GM21528 (cell line): ENCODE measurements at regions not wholly inside any gene's neighbourhood (a gene's known extent, or its start where the extent isn't known, plus 50 kb on each side); places are given as distances from the start of the nearest gene placed in this dataset.

Experiments
- ATAC-seq: cut with Tn5 transposase; IDR thresholded peaks from one replicate; pipeline ENCODE4 v1.9.1; 2021; ENCODE audit warnings: mild to moderate bottlenecking, moderate library complexity; ENCODE audit not compliant: unreplicated experiment, low FRiP score

GRCh38 chr20:59456342-59457279, 147.7 kb upstream of the PHACTR3 start:
- no peak for ATAC-seq

DNA sequence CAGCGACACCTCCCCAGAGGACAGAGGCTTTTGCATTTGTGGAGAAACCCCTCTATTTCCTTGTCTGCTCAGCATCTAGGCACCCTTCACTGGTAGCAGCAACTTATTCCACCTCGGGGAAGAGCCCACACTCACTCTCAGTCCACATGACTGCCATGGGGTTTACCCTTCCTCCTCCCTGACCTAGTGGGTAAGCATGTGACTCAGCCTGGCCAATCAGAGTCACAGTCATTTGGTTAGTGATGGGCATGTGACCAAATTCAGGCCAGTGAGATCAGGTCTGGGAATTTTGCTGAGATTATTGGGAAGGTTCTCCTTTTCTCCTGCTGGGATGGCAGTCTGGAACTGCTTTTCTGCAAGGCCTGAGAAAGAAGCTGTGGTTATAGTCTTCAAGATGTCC, 145.7 kb upstream of the PHACTR3 start:
- no peak for ATAC-seq

DNA sequence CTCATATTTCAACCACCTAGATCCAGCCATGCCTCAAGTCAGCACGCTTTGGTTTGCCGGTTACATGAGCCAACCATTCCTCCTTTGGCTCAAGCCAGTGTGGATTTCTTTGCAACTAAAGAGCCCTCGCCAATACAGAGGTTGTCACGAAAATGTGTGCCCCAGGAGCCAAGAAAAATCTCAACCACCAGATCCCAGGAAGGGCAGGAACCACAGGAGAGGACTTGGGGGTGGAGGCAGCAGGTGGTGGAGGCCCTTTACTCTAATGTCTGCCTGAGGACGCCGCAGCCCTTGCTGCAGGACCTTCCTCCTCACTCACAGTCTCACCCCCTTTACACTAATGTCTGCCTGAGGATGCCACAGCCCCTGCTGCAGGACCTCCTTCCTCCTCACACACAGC, 144.8 kb upstream of the PHACTR3 start:
- no peak for ATAC-seq

DNA sequence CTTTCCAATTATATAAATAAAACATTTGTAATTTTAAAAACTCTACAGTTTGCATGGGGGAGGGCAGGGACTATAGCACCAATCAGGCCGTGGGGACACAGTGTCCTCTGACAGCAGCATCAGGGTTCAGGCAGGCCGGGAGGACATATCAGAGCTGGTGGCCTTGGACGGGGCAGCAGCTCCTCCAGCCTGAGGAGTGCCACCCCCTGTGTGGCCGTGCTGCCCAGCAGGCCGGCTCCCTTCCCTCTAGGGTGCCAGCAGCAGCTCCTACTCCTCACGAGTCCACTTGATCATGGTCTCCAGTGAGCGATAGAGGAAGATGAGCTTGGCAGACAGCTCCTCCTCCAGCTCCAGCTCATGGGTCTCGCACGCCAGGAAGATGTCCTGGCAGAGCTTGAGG, 144.0 kb upstream of the PHACTR3 start:
- no peak for ATAC-seq

- no peak for ATAC-seq
These were observed 142.8 kb upstream of the PHACTR3 start for GRCh38 chr20:59461526-59461925.

GRCh38 chr20:59462249-59462648, 142.1 kb upstream of the PHACTR3 start:
- ATAC-seq = no peak

GRCh38 chr20:59463541-59463940, 140.8 kb upstream of the PHACTR3 start:
- no peak for ATAC-seq

- ATAC-seq = no peak
These were observed 138.1 kb upstream of the PHACTR3 start for GRCh38 chr20:59466107-59466815.

GRCh38 chr20:59468831-59469230, 135.5 kb upstream of the PHACTR3 start:
- ATAC-seq = no peak

GRCh38 chr20:59469267-59470252, 134.8 kb upstream of the PHACTR3 start:
- no peak for ATAC-seq

DNA sequence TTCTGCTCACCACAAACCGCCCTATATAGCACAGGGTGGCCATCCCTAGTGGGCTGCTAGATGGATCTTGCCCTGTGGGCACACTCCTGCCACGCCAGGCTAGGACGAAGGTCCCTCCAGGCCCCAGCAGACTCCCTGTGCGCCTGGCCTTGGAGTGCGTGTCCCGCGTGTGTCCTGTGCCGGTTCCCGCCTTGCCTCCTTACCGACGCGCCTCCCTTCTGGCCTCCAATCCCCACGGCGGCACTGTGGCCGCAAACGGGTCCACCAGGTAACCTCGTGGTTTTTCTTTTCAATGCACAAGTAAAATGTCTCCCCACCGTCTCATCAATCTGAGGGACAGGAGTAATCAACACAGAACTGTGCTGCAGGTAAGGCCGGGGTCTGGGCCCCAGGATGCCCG, 133.8 kb upstream of the PHACTR3 start:
- ATAC-seq = no peak

DNA sequence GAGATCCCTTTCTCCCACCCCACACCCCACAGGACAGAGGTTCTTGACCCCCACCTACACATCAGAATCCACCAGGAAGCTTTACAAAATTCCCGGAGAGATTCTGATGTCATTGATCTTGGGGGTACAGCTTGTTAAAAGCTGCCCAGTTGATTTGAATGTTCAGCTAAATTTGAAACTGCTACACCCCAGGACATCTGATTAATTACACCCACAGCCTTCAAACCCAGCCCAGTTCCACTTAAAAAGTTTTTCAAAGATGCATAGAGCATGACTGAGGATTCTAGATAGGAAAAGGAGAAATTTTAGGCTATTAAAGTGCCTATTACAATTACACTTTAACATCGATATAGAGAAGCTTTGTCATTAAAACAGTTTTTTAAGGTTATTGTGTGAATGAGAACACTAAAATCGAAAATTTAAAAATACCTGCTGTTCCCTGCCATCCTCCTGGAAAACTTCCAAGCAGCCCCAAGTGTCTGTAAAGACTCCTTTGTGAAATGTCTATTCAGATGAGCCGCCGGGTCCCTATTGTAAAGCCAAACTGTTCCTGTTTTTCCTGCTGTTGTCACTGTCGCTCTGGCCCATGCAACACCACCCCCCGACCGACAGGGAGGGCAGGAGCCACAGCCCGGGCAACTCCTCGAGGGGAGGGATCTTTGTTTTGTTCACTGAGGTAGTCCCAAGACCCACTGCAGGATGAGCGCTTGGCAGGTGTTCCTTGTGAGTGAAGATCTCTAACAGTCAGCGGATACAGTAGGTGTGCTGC, 132.5 kb upstream of the PHACTR3 start:
- ATAC-seq = no peak

- ATAC-seq = no peak
These were observed 130.6 kb upstream of the PHACTR3 start for GRCh38 chr20:59473742-59474141.

DNA sequence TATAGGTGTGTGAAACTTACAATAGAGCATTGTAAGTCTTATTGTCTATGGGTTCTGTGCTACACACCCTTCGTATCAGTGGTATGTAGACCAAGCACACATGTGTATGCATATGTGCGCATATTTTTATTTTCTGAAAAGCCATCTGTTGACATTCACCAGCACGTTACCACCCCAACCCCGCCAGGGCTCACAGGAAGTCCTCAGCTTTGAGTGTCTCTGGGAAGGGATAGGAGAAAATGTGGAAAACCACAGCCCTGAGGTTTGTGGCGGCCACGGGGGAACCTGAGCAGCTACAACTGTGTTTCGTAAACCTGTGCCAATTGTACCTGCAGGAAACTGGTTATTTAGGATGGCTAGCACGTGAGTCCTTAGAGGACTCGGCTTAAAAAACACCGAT, 123.3 kb upstream of the PHACTR3 start:
- ATAC-seq = no peak

- ATAC-seq = no peak
These were observed 122.8 kb upstream of the PHACTR3 start for GRCh38 chr20:59481477-59482018.

GRCh38 chr20:59482351-59483187, 121.8 kb upstream of the PHACTR3 start:
- no peak for ATAC-seq

DNA sequence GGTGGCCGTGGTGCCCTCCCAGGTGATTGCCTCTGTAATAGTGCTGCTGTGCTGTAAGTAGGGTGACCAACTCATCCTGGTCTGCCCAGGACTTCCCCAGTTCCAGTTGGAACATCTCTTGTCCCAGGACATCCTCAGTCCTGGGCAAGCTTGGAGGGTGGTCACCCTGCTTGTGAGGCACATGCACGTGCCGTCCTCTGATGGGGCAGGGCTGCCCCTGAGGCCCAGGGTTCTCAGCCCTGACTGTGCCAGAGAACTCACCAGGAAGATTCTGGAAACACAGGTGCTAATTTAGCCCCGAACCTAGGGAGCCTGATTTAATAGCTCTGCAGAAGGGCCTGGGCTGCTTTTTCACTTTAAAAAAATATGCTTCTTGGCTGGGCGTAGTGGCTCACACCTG, 120.9 kb upstream of the PHACTR3 start:
- no peak for ATAC-seq

DNA sequence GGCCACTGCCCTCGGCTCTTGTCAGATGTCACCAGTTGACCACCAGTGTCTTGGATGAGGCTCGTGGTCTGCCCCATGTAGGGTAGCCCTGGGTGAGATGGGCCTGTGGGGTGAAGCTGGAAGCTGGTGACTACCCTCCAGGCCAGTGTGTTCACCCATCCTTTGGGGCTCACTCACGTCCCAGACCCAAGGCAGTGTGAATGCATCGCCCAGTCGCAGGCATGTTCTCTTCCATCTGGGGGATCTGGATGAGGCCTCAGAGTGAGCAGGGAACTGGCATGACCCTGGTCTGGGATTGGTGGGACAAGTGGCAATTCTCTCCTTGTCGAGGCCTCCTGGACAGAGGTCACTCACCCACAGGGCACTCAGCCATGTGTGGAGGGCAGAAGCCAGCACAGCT, 120.1 kb upstream of the PHACTR3 start:
- ATAC-seq = no peak
